ENCODE measurements at regions not wholly inside any gene's neighbourhood (a gene's known extent, or its start where the extent isn't known, plus 50 kb on each side); places are given as distances from the start of the nearest gene placed in this dataset.

- DNase-seq (ENCODE audit: low spot score): no peak
- in situ Hi-C loops (cut with MboI; ENCODE audit: low pct_unique_long_range_greater_than_20kb, low sequenced_read_pairs, unreplicated experiment): no loop called here
- TF ChIP-seq CTCF (IDR thresholded peaks at IDR 0.05; ENCODE audit: extremely low read depth, insufficient read depth, missing control alignments): no peak
Observed at GRCh38 chr14:95375539-95376109, 55.9 kb upstream of the CLMN start.

GRCh38 chr14:95374239-95374997 lies 54.7 kb upstream of the CLMN start:
- no peak for TF ChIP-seq CTCF (IDR thresholded peaks at IDR 0.05; ENCODE audit: extremely low read depth, insufficient read depth, missing control alignments)
- no peak for DNase-seq (ENCODE audit: low spot score)
- in situ Hi-C loops (cut with MboI; ENCODE audit: low pct_unique_long_range_greater_than_20kb, low sequenced_read_pairs, unreplicated experiment): loop anchor here (25.0 kb wide), 1 partner anchor 687 kb away; no protein-coding TSS in a partner anchor

- in situ Hi-C loops (cut with MboI; ENCODE audit: low pct_unique_long_range_greater_than_20kb, low sequenced_read_pairs, unreplicated experiment): loop anchor here (25.0 kb wide), 1 partner anchor 683 kb away; no protein-coding TSS in a partner anchor
- DNase-seq (ENCODE audit: low spot score): no peak
- TF ChIP-seq CTCF (IDR thresholded peaks at IDR 0.05; ENCODE audit: extremely low read depth, insufficient read depth, missing control alignments): no peak
Observed at GRCh38 chr14:95370076-95370475, 50.4 kb upstream of the CLMN start.
